Cardiac muscle cell (in vitro differentiated cells and primary cell): ENCODE measurements at regions not wholly inside any gene's neighbourhood (a gene's known extent, or its start where the extent isn't known, plus 50 kb on each side); places are given as distances from the start of the nearest gene placed in this dataset.

Source experiments
- DNase-seq, 2 donors: peaks; one replicate each; pipeline versions ENCODE4 v3.0.0 to v3.0.0-alpha.2; 2010 to 2017; ENCODE audit warnings: low read depth in 1 of 2, low spot score in 1 of 2
- H3K27ac ChIP-seq: fragments of 200-600 bp; sonication (generic); 2 replicates; pipeline ENCODE4 v1.5.1; 2016
- H3K27me3 ChIP-seq: fragments of 200-600 bp; sonication (generic); 2 replicates; pipeline ENCODE4 v1.6.0; 2016; ENCODE audit warnings: control low read depth
- H3K36me3 ChIP-seq: fragments of 200-600 bp; sonication (generic); 2 replicates; pipeline ENCODE4 v1.5.1; 2016; ENCODE audit warnings: control low read depth
- H3K4me1 ChIP-seq: fragments of 200-600 bp; sonication (generic); 2 replicates; pipeline ENCODE4 v1.8.1; 2017; ENCODE audit warnings: low read depth, mild to moderate bottlenecking, mixed run types
- H3K4me3 ChIP-seq: fragments of 200-600 bp; sonication (generic); 2 replicates; pipeline ENCODE4 v1.5.1; 2016; ENCODE audit warnings: mild to moderate bottlenecking
- H3K9me3 ChIP-seq: fragments of 200-600 bp; sonication (generic); 2 replicates; pipeline ENCODE4 v1.5.1; 2017; ENCODE audit warnings: low read depth, mild to moderate bottlenecking, control low read depth
- CTCF ChIP-seq: IDR thresholded peaks from 2 replicates; pipeline ENCODE4 v1.5.1; 2012; ENCODE audit warnings: low read depth, mild to moderate bottlenecking, low read length

GRCh38 chr17:34692920-34693319, 113.5 kb downstream of the TMEM132E start:
- Histone ChIP-seq H3K27me3 (peaks cover 13% of the 10 kb centered on the region), H3K36me3 (no peaks in the 10 kb centered on the region), H3K4me3 (no peak overlapping the region), H3K27ac (no peak overlapping the region), H3K4me1 (no peaks in the 10 kb centered on the region), H3K9me3 (no peaks in the 10 kb centered on the region)
- DNase-seq = no peak
- no peak for TF ChIP-seq CTCF
